Keratinocyte (primary cell): ENCODE measurements at regions not wholly inside any gene's neighbourhood (a gene's known extent, or its start where the extent isn't known, plus 50 kb on each side); places are given as distances from the start of the nearest gene placed in this dataset.

Source experiments
- EZH2 ChIP-seq: IDR thresholded peaks from one replicate; pipeline ENCODE4 v1.6.1; 2012; ENCODE audit warnings: inconsistent platforms, mild to moderate bottlenecking, low read length, moderate library complexity
- TF ChIP-seq, protein P1 (sequence below), 3 experiments: IDR thresholded peaks in 1 of 3; conservative IDR thresholded peaks in 1 of 3; optimal IDR thresholded peaks in 1 of 3; 2 replicates in 2 of 3; 3 replicates in 1 of 3; pipeline versions ENCODE3 to v1.5.1; 2011; ENCODE audit warnings: low read length in 3 of 3, mild to moderate bottlenecking in 3 of 3, moderate library complexity in 2 of 3, control low read depth in 1 of 3, inconsistent platforms in 1 of 3; ENCODE audit not compliant: insufficient read depth in 2 of 3; ENCODE audit errors: extremely low read depth in 1 of 3

DNA sequence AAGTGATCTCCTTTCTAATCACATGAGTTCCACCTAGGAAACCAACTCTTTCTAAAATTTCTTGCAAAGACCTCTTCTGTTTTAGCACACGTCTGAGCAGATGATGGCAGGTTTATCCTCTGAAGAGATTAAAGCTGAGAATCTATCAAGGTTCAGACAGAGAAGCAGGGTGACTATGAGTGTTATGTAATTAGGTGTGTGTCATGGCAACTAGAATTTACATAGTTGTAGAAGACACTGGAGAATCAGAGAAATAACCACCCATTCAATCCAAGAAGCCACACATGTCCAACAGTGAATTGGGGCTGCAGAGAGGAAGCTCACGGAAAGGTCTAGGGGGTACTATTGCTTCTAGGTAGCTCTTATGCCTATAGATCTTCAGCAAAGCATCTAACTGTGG is 600.5 kb downstream of the PYDC2 start:
- TF ChIP-seq, protein P1, sequence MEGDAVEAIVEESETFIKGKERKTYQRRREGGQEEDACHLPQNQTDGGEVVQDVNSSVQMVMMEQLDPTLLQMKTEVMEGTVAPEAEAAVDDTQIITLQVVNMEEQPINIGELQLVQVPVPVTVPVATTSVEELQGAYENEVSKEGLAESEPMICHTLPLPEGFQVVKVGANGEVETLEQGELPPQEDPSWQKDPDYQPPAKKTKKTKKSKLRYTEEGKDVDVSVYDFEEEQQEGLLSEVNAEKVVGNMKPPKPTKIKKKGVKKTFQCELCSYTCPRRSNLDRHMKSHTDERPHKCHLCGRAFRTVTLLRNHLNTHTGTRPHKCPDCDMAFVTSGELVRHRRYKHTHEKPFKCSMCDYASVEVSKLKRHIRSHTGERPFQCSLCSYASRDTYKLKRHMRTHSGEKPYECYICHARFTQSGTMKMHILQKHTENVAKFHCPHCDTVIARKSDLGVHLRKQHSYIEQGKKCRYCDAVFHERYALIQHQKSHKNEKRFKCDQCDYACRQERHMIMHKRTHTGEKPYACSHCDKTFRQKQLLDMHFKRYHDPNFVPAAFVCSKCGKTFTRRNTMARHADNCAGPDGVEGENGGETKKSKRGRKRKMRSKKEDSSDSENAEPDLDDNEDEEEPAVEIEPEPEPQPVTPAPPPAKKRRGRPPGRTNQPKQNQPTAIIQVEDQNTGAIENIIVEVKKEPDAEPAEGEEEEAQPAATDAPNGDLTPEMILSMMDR (optimal IDR thresholded peaks at IDR 0.05 in 1 of 3, IDR thresholded peaks at IDR 0.05 in 1 of 3, conservative IDR thresholded peaks at IDR 0.05 in 1 of 3; ENCODE audit: extremely low read depth in 1 of 3, insufficient read depth in 2 of 3, low read length in 3 of 3): no peak
- no peak for TF ChIP-seq EZH2
